NCI-H446 (cell line): ENCODE measurements at regions not wholly inside any gene's neighbourhood (a gene's known extent, or its start where the extent isn't known, plus 50 kb on each side); places are given as distances from the start of the nearest gene placed in this dataset.
"Not testable (repeated sequence)": the region's sequence is repeated elsewhere in the genome, so short reads cannot be mapped to it uniquely, and the experiment has no call there.

Experiments used
- DNase-seq, 2 experiments: peaks; one replicate each; lab custom pipeline; 2025; lab: John Stamatoyannopoulos, UW

DNA sequence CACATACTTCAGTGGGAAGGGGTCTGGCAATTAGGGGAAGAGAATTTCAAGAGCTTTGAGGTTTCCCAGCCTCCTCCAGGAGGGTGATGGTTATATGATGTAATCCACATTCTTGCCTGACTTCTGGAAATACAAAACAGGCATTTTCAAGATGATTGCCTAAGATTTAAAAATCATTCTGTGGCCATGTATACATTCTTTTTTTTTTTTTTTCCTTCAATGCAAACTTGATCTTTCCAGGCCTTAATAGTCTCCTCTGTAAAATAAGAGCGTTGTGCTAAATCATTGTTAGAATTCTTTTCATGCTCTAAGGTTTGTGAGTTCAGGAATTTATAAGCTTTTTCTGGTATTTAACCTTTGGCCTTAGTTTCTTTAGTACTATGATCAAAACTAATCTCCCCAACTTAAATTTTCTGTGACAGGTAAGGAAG is 192.3 kb upstream of the HMCN1 start:
- no peak for DNase-seq

DNA sequence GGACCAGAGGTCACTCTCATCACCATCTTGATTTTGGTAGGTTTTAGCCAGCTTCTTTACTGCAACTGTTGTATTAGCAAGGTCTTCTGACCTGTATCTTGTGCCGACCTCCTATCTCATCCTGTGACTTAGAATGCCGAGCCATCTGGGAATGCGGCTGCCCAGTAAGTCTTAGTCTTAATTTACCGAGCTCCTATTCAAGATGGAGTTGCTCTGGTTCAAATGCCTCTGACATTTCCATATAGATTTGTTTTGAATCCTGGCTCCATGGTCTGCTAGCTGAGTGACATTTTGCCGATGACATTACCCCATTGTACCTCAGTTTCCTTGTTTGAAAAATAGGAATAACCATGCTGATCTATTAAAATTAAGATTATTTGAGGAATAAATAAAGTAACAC is 193.9 kb upstream of the HMCN1 start:
- DNase-seq = no peak

DNA sequence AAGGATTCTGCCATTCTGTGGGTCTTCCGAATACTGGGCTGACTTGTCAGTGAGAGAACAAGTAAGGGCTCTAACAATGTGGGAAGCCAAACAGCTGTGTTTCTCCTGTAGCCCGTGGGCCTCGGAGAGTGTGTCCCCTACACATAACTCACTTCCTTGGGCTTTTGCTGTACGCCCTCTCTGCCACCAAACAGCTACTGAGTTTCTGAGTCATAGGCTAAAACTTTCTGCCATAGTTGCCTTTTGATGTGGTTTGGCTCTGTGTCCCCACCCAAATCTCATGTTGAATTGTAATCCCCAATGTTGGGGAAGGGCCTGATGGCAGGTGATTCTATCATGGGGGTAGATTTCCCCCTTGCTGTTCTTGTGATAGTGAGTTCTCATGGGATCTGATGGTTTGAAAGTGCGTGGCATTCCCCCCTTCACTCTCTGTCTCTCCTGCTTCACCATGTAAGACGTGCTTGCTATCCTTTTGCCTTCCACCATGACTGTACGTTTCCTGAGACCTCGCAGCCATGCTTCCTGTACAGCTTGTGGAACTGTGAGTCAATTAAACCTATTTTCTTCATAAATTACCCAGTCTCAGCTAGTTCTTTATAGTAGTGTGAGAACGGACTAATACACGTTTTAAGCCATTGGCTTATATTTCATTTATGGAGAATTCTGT is 194.8 kb upstream of the HMCN1 start:
- no peak for DNase-seq

DNA sequence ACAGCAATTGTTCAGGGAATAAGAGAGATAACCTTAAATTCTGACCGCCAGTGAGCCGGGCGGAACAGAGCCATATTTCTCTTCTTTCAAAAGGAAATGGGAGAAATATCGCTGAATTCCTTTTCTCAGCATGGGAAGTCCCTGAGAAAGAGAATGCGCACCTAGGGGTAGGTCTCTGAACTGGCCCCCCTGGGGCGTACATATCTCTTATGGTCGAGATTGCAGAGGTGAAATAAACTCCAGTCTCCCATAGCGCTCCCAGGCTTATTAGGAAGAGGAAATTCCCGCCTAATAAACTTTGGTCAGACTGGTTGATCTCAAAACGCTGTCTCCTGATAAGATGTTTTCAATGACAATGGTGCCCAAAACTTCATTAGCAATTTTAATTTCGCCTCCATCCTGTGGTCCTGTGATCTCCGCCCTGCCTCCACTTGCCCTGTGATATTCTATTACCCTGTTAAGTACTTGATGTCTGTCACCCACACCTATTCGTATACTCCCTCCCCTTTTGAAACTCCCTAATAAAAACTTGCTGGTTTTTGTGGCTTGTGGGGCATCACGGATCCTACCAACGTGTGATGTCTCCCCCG is 195.8 kb upstream of the HMCN1 start:
- not testable (repeated sequence) for DNase-seq

DNA sequence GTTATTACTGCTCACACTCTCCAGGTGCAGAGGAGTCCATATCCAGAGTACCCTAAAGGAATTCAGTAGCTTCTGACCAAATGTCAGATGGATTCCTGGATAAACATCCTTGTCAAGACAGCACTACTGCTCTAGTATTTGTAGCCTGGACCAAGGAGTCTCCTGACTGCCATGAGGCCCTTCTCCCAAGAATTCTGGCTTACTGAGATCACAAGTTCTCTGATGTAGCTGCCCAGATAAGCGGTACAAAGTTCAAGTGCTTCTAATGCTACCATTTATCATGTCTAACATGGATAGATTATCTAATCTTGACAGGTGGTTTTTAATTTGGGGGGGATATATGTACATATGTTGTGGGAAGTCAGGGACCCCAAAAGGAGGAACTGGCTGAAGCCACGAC is 196.6 kb upstream of the HMCN1 start:
- no peak for DNase-seq

- no peak for DNase-seq
Measured at GRCh38 chr1:185536165-185536920, 197.8 kb upstream of the HMCN1 start.

DNA sequence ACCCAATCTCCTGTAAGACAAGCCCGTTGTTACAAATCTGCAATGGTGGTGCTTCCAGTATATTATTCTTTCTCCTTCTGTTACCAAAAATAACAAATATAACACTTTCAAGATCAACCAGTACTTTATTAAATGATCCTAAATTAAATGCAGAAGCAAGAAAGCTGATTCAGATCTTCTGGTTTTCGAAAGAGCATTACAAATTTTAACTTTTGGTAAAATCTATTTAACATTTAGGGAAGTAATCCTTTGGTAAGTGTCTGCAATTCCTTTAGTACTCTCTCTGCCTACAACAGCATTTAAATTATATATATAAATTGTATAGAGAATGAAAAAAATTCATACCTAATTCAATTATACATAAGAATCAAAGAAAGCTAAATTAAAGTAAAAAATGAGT is 198.6 kb upstream of the HMCN1 start:
- DNase-seq = no peak

DNA sequence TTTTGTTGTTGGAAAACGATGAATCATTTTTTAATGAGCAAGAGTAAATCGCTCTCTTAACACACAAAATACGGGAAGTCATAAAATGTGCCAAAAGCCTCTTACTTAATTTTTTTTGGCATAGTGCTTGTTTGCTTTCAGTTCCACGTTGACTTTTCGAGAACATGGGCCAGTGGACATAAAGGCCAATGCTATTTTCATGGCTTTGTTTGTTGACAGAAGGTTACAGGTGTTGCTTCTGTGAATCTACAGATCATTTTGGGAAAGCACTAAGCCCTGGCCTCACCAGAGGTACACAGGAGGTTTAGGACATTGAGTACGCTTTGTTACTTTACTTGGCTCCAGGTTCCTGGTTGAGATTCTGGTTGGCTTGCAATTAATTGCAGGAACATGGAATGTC is 199.4 kb upstream of the HMCN1 start:
- DNase-seq = no peak

DNA sequence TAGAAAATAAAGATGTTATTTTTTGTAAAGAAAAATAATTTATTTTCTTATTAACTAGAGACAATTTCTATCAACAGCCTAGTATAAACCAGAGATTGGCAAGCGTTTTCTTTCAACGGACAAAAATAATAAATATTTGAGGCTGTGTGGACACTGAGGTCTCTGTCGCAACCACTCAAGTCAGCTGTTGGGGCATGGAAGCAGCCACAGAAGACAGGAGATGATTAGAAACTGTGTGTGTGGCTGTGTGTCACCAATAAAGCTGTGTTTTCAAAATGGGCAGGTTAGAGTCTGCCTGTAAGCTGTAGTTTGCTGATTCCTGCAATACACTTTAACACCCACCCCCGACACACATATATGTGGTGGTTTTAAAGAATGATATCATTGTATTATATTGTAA is 200.6 kb upstream of the HMCN1 start:
- DNase-seq = no peak

- no peak for DNase-seq
Measured at GRCh38 chr1:185532856-185533255, 201.3 kb upstream of the HMCN1 start.

GRCh38 chr1:185531838-185532237 is 202.4 kb upstream of the HMCN1 start:
- DNase-seq = no peak

- no peak for DNase-seq
Measured at GRCh38 chr1:185530215-185530614, 204.0 kb upstream of the HMCN1 start.

DNA sequence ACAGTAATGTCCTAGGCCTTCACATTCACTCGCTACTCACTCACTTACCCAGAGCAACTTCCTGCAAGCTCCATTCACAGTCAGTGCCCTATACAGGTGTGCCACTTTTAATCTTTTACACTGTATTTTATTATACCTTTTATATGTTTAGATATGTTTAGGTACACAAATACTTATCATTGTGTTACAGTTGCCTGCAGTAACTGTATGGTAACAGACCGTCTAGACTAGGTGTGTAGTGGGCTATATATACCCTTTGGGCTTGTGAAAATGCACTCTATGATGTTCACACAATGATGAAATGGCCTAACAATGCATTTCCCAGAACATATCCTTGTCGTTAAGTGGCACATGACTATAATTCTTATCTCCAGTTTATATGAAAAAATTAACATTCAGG is 204.5 kb upstream of the HMCN1 start:
- no peak for DNase-seq

DNA sequence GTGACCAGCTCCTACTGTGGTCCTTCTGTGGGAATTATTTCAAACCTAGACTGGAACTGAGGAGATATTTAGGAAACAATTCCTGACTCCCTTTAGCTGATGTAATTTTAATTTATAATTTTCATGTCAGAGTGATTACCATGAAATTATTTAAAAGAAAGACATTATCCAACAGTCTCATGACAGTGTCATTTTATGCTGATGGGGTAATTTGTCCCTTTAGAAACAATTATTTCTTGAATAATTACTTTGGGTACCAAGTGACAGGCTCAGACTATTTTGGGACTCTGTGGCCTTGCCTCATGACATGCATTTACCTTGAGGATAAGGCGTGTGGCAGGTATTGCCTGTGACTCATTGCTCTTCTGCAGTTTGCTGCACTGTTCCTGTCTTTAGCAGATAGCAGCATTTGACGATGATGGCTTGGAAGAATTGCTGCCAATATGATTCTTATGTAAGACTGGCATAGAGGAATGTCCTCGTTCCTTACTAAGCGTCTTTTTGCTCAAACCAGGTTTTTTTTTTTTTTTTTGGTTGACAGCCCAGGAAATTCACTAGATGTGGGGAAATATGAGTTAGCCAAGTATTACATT is 206.0 kb upstream of the HMCN1 start:
- no peak for DNase-seq

DNA sequence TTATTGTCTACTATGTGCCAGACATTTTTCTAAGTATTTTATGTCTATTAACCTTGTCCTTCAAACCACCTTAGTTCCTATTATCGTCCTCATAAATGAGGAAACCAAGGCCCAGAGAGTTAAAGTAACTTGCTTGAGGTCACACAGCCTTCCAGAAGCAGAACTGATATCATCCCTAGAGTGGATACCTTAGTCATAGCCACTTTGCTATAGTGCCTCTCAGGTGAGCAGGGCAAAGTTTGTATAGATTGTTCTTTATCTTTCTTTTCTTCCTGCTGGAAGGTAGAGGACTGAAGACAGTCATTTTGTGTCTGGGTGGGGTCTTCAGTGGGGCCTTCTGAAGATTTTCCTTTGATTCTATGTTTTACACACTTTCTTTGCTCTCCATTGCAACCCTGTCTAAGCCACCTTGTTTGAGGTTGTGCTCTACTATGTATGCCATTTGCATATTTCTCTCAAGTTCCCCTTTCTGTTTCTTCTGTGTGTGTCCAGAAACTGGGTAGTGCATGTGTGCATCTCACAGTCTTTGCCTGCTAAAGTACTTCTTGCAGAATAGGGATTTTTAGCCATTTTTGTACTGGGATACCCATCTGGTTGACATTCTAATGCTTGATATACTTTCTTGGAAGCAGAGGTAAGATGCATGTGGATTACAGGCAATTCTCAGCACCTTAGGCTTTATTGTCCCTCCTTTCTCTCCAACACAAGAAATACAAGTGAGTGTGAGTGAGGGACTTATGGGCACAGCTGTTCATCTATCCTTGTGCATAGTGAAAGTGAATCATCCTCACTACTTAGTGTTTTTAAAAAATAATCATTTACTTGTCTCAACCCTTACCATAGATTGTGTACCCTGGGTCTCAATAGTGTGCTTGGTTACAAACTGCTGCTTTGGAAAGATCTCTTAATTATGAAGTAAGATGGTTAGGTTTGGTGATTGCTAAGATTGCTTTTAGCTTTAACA is 207.6 kb upstream of the HMCN1 start:
- no peak for DNase-seq

DNA sequence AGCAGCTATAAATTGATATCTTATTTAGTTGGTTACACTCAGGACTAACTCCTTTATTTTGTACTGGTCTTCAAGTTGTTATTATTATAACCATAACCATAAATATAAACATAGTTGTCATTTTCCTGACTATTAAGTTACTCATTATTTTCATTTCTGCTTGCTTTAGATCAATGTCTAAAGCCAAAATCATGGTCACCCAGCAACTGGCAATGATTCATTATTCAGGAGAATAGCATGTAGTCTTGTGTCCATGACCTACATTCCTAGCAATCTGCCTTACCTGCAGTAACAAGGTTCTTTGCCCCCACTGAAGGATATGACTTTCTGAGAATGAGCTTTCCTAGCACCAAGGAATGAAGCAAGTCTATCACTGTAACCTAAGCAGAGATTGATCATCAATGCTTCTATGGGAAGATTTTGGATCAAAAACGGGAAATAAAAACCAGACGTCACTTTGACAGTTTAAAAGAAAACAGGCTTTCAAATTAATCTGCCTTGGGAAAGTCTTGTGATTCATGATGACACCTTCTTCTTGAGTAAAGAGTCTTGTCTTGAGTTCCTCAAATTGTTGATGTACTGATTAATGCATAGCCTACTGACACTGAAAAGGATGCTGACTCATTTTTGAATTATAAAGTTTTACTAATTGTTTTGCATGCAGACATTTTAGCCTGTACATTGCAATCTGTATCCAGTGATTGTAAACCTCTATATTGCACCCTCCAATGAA is 203.3 kb upstream of the IVNS1ABP start:
- DNase-seq = no peak

- DNase-seq = no peak
Measured at GRCh38 chr1:185517808-185518419, 200.9 kb upstream of the IVNS1ABP start.

- not testable (repeated sequence) for DNase-seq
Measured at GRCh38 chr1:185517301-185517700, 200.3 kb upstream of the IVNS1ABP start.

DNA sequence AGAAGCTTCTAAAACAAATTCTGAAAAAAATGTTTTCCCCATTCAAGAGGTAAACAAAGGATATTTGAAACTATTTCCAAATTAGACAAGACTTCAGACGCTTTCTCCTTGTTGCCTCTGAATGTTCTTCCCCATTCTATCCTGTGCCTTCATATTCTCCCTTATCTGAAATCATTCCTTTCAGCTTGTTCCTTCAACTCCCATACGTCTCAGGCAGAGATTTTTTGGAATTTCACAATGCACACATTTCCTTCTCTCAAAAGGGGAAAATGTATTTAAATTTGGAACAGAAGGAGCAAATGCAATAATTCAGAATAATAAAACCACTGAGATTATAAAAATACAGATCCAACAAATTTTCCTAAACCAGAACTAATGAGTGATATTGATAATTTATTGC is 198.7 kb upstream of the IVNS1ABP start:
- DNase-seq = no peak

DNA sequence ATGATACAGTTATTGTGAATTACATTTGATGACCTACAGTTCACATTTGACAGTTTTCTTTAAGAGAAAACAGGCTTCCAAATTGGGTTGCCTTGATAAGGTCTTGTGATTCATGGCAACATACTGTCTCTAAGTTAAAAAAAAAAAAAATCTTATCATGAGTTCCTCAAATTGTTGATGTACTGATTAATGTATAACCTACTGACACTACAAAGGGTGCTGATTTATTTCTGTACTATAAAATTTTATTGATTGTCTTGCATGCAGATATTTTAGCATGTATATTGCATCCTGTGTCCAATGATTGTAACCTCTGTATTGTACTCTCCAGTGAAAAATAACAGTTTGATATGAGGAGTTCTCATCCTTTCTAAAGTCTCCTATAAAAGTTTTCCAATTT is 197.3 kb upstream of the IVNS1ABP start:
- DNase-seq = no peak

DNA sequence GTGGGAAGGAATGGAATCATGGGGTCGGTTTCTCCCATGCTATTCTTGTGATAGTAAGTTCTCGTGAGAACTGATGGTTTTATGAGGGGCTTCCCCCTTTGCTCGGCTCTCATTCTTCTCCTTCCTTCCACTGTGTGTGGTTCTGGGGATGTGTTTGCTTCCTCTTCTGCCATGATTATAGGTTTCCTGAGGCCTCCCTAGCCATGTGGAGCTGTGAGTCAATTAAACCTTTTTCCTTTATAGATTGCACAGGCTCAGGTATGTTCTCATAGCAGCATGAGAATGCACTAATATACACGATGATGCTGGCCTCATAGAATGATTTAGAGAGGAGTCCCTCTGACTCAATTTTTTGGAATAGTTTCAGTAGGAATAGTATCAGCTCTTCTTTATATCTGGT is 195.4 kb upstream of the IVNS1ABP start:
- no peak for DNase-seq
